HG02588 (cell line): ENCODE measurements at regions not wholly inside any gene's neighbourhood (a gene's known extent, or its start where the extent isn't known, plus 50 kb on each side); places are given as distances from the start of the nearest gene placed in this dataset.

Source experiments
- ATAC-seq: cut with Tn5 transposase; IDR thresholded peaks from one replicate; pipeline ENCODE4 v1.9.1; 2021; ENCODE audit warnings: mild to moderate bottlenecking, moderate library complexity; ENCODE audit not compliant: unreplicated experiment

- no peak for ATAC-seq
These were observed 71.5 kb upstream of the DSG1 start for GRCh38 chr18:31246460-31246859.

- ATAC-seq = no peak
These were observed 70.3 kb upstream of the DSG1 start for GRCh38 chr18:31247574-31248199.

GRCh38 chr18:31248783-31249521, 69.0 kb upstream of the DSG1 start:
- no peak for ATAC-seq

GRCh38 chr18:31250902-31251301, 67.1 kb upstream of the DSG1 start:
- no peak for ATAC-seq

- ATAC-seq = no peak
These were observed 65.4 kb upstream of the DSG1 start for GRCh38 chr18:31252522-31252921.

- no peak for ATAC-seq
These were observed 62.0 kb upstream of the DSG1 start for GRCh38 chr18:31255953-31256352.

- no peak for ATAC-seq
These were observed 59.2 kb upstream of the DSG1 start for GRCh38 chr18:31258789-31259188.

- no peak for ATAC-seq
These were observed 56.0 kb upstream of the DSG1 start for GRCh38 chr18:31261792-31262582.

GRCh38 chr18:31267823-31268481, 50.0 kb upstream of the DSG1 start:
- ATAC-seq = peak; percentile 83
